ENCODE measurements at regions not wholly inside any gene's neighbourhood (a gene's known extent, or its start where the extent isn't known, plus 50 kb on each side); places are given as distances from the start of the nearest gene placed in this dataset.

DNA sequence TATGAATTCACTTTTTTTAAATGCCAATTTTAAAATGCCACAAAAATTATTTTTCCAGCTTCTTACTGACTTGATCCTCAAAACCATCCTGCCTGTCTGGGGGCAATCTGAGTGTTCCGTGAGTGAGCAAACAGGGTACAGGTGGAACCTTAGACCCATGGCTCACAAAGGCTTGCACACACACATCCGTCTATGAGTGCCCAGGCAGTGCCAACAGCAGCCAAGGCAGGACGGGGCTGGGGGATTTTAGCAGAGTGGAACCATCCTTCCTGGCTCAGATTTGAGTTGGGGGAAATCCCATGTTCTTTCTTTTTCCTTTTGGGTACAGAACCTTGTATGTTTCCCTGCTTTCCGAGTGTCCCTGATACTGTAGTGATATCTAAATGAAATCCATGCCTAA is 377.7 kb upstream of the MGMT start:
- H3K79me2 ChIP-seq (ENCODE audit: insufficient read depth, low read length): no peaks in the 10 kb centered on the region
- H2AFZ ChIP-seq (ENCODE audit: low read depth, low read length, poor library complexity, severe bottlenecking): no peak overlapping the region
- H3K4me3 ChIP-seq (replicated peaks in 1 of 2; ENCODE audit: low read depth in 1 of 2, low read length in 2 of 2): no peak overlapping the region
- intact Hi-C loops (cut with micrococcal nuclease): no loop called here
- H3K9me3 ChIP-seq (ENCODE audit: control insufficient read depth in 1 of 2, insufficient read depth in 1 of 2, low read depth in 1 of 2, low read length in 2 of 2): peaks cover 14 to 22% of the 10 kb centered on the region in 2 experiments; a peak in 2 of 4 replicates
- no peak overlapping the region for H3K4me2 ChIP-seq (ENCODE audit: low read length)
- no peaks in the 10 kb centered on the region for H4K20me1 ChIP-seq (ENCODE audit: insufficient read depth)
- DNase-seq (ENCODE audit: low read depth, low spot score): no peak
- ATAC-seq: no peak
- H3K4me1 ChIP-seq (ENCODE audit: control insufficient read depth in 1 of 2, insufficient read depth in 2 of 2, low read length in 2 of 2): no peaks in the 10 kb centered on the region
- H3K27me3 ChIP-seq (ENCODE audit: insufficient read depth, low read length): no peaks in the 10 kb centered on the region
- ChIA-PET RAD21 (ENCODE audit: low non-redundant PET in 1 of 2, low total read pairs in 2 of 2, uncharacterized antibody in 2 of 2, unreplicated experiment in 2 of 2) (no interaction called here), CTCF (no interaction called here), POLR2A (no interaction called here)
- TF ChIP-seq, protein P1, sequence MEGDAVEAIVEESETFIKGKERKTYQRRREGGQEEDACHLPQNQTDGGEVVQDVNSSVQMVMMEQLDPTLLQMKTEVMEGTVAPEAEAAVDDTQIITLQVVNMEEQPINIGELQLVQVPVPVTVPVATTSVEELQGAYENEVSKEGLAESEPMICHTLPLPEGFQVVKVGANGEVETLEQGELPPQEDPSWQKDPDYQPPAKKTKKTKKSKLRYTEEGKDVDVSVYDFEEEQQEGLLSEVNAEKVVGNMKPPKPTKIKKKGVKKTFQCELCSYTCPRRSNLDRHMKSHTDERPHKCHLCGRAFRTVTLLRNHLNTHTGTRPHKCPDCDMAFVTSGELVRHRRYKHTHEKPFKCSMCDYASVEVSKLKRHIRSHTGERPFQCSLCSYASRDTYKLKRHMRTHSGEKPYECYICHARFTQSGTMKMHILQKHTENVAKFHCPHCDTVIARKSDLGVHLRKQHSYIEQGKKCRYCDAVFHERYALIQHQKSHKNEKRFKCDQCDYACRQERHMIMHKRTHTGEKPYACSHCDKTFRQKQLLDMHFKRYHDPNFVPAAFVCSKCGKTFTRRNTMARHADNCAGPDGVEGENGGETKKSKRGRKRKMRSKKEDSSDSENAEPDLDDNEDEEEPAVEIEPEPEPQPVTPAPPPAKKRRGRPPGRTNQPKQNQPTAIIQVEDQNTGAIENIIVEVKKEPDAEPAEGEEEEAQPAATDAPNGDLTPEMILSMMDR (IDR thresholded peaks at IDR 0.05 in 2 of 3, conservative IDR thresholded peaks at IDR 0.05 in 1 of 3; ENCODE audit: borderline replicate concordance in 1 of 3, insufficient read depth in 1 of 3, low read depth in 2 of 3, low read length in 2 of 3): no peak
- TF ChIP-seq CBX3 (IDR thresholded peaks at IDR 0.05; ENCODE audit: low read depth) (no peak), ZNF274 (IDR thresholded peaks at IDR 0.05; ENCODE audit: low read depth, low read length) (no peak), JUND (IDR thresholded peaks at IDR 0.05) (no peak), RAD21 (IDR thresholded peaks at IDR 0.05; ENCODE audit: low read depth) (no peak), EZH2phosphoT487 (IDR thresholded peaks at IDR 0.05; ENCODE audit: borderline replicate concordance) (no peak)
- TF ChIP-seq, protein P2, sequence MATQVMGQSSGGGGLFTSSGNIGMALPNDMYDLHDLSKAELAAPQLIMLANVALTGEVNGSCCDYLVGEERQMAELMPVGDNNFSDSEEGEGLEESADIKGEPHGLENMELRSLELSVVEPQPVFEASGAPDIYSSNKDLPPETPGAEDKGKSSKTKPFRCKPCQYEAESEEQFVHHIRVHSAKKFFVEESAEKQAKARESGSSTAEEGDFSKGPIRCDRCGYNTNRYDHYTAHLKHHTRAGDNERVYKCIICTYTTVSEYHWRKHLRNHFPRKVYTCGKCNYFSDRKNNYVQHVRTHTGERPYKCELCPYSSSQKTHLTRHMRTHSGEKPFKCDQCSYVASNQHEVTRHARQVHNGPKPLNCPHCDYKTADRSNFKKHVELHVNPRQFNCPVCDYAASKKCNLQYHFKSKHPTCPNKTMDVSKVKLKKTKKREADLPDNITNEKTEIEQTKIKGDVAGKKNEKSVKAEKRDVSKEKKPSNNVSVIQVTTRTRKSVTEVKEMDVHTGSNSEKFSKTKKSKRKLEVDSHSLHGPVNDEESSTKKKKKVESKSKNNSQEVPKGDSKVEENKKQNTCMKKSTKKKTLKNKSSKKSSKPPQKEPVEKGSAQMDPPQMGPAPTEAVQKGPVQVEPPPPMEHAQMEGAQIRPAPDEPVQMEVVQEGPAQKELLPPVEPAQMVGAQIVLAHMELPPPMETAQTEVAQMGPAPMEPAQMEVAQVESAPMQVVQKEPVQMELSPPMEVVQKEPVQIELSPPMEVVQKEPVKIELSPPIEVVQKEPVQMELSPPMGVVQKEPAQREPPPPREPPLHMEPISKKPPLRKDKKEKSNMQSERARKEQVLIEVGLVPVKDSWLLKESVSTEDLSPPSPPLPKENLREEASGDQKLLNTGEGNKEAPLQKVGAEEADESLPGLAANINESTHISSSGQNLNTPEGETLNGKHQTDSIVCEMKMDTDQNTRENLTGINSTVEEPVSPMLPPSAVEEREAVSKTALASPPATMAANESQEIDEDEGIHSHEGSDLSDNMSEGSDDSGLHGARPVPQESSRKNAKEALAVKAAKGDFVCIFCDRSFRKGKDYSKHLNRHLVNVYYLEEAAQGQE (IDR thresholded peaks at IDR 0.05; ENCODE audit: low read depth): no peak
- BruUV-seq (replicated peaks): no TSS peak
- H3K9ac ChIP-seq (ENCODE audit: low read length): no peak overlapping the region
- H3K27ac ChIP-seq (ENCODE audit: low read depth, low read length): no peak overlapping the region
- no peaks in the 10 kb centered on the region for H3K9me2 ChIP-seq (ENCODE audit: insufficient read depth)
- no peaks in the 10 kb centered on the region for H3K36me3 ChIP-seq (ENCODE audit: control insufficient read depth in 1 of 2, insufficient read depth in 2 of 2, low read length in 2 of 2)
